ENCODE measurements at regions not wholly inside any gene's neighbourhood (a gene's known extent, or its start where the extent isn't known, plus 50 kb on each side); places are given as distances from the start of the nearest gene placed in this dataset.

DNA sequence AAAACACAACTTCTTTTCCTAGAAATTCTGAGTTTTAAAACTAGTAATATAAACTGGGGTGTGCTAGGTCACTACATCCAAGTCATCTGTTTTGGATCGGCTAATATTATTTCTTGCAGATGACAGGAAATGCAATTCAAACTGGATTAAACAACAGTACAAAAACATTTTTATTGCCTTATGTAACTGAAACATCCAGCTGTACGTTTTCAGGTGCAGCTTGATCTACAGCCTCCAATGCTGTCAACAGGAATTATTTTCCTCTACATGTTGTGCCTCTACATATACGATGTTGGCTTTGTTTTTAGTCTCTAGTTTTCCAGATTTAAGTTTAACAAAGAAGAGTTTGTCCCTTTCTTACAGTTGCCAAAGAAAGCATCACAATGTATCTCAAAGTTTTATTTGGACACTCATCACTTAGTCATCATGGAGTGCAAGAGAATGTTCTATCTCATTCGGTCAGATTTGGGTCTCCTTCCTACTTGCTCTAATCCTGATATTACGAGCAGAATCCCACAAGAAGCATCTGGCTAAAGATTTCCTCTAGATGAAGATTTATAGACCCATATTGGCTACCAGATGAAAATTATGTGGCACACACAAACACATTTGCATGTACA is 326.7 kb downstream of the SLC6A15 start:
- Histone ChIP-seq H3K4me3 (ENCODE audit: low read depth, low read length) (no peak overlapping the region), H3K27me3 (ENCODE audit: control insufficient read depth, insufficient read depth, low read length) (no peaks in the 10 kb centered on the region), H3K36me3 (ENCODE audit: control insufficient read depth, insufficient read depth, low read length) (no peaks in the 10 kb centered on the region)
- DNase-seq (ENCODE audit: low read depth), result no peak
- TF ChIP-seq, protein P1, sequence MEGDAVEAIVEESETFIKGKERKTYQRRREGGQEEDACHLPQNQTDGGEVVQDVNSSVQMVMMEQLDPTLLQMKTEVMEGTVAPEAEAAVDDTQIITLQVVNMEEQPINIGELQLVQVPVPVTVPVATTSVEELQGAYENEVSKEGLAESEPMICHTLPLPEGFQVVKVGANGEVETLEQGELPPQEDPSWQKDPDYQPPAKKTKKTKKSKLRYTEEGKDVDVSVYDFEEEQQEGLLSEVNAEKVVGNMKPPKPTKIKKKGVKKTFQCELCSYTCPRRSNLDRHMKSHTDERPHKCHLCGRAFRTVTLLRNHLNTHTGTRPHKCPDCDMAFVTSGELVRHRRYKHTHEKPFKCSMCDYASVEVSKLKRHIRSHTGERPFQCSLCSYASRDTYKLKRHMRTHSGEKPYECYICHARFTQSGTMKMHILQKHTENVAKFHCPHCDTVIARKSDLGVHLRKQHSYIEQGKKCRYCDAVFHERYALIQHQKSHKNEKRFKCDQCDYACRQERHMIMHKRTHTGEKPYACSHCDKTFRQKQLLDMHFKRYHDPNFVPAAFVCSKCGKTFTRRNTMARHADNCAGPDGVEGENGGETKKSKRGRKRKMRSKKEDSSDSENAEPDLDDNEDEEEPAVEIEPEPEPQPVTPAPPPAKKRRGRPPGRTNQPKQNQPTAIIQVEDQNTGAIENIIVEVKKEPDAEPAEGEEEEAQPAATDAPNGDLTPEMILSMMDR (IDR thresholded peaks at IDR 0.05; ENCODE audit: insufficient read depth, low read length, severe bottlenecking), result no peak
- FAIRE-seq, result peak; percentile 47

DNA sequence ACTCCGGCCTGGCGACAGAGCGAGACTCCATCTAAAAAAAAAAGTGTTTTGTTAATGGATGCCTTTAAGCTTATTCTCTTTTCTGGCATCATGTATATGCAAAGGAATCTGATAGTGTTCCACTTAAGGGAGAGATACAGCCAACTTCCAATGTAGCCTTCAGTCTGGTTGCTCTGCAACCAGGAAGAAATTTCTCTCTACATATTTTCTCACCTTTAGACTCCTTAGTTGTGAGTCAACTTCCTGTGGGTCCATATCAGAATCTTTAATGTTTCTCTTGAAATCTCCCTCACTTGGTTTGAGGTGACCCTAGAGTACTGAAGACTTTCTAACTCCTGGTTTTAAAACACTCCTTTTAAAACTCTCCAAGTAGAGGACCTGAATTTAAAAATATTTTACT is 340.4 kb downstream of the SLC6A15 start:
- FAIRE-seq (no peak), DNase-seq (ENCODE audit: low read depth) (peak; percentile 21)
- Histone ChIP-seq H3K36me3 (ENCODE audit: control insufficient read depth, insufficient read depth, low read length) (no peaks in the 10 kb centered on the region), H3K27me3 (ENCODE audit: control insufficient read depth, insufficient read depth, low read length) (no peaks in the 10 kb centered on the region), H3K4me3 (ENCODE audit: low read depth, low read length) (no peak overlapping the region)
- TF ChIP-seq, protein P1 (IDR thresholded peaks at IDR 0.05; ENCODE audit: insufficient read depth, low read length, severe bottlenecking), result no peak

DNA sequence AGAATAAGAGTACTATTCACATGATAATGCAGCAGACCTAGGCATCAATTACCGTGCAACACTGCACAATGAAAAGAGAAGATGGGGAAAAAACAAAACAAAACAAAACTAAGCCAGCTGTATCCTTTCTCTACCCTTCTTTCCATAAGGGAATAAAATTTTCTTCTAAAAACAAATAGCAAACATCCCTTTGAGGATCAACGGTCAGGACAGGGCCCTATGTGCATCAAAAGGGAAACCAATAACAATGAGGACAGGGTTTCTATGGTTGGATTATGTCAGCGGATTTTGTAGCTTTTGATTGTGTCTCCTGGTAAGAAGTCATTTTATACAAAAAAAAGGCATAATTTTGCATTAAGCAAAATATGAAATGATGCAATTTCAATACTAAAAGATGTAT is 350.3 kb downstream of the SLC6A15 start:
- TF ChIP-seq, protein P1 (IDR thresholded peaks at IDR 0.05; ENCODE audit: insufficient read depth, low read length, severe bottlenecking), result no peak
- Histone ChIP-seq H3K4me3 (ENCODE audit: low read depth, low read length) (no peak overlapping the region), H3K36me3 (ENCODE audit: control insufficient read depth, insufficient read depth, low read length) (no peaks in the 10 kb centered on the region), H3K27me3 (ENCODE audit: control insufficient read depth, insufficient read depth, low read length) (no peaks in the 10 kb centered on the region)
- no peak for DNase-seq (ENCODE audit: low read depth)
- no peak for FAIRE-seq

DNA sequence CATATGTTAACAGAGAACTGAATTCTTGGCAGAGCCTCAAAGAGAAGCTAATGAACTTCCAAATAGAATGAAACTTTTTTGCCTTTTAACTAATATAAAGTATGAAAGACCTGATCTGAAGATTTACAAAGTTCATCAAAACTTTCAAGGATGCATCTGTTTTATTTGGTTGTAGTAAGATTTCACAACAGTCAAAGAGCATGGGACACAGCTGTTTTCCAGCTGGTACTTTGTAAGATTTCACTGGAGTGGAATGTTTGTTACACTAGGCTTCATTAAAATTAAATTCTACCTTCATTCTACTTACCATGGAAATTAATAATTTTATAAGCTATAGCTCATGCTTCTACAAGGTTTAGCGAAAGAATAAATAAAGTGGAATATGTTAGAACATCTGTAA is 351.2 kb downstream of the SLC6A15 start:
- no peak for DNase-seq (ENCODE audit: low read depth)
- Histone ChIP-seq H3K4me3 (ENCODE audit: low read depth, low read length) (no peak overlapping the region), H3K36me3 (ENCODE audit: control insufficient read depth, insufficient read depth, low read length) (no peaks in the 10 kb centered on the region), H3K27me3 (ENCODE audit: control insufficient read depth, insufficient read depth, low read length) (no peaks in the 10 kb centered on the region)
- FAIRE-seq, result no peak
- TF ChIP-seq, protein P1 (IDR thresholded peaks at IDR 0.05; ENCODE audit: insufficient read depth, low read length, severe bottlenecking), result no peak

DNA sequence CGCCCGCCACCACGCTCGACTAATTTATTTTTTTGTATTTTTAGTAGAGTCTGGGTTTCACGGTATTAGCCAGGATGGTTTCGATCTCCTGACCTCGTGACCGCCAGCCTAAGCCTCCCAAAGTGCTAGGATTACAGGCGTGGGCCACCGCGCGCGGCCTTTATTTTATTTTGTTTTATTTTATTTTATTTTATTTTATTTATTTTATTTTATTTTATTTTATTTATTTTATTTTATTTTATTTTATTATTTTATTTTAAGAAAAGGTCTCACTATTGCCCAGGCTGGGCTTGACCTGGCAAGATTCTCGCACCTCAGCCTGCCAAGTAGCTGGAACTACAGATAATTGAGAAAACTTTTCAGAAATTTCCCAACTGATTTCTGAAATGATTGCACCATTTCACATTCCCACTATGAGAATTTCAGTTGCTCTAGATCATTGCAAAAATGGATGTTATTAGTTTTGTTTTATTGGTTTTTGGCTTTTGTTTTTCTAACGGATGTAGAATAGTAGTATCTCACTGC is 358.3 kb downstream of the SLC6A15 start:
- H3K4me3 ChIP-seq (ENCODE audit: low read depth, low read length), result no peak overlapping the region
- DNase-seq (ENCODE audit: low read depth) (no peak), FAIRE-seq (no peak)
- TF ChIP-seq, protein P1 (IDR thresholded peaks at IDR 0.05; ENCODE audit: insufficient read depth, low read length, severe bottlenecking), result no peak
- H3K27me3 ChIP-seq (ENCODE audit: control insufficient read depth, insufficient read depth, low read length), result no peaks in the 10 kb centered on the region
- no peaks in the 10 kb centered on the region for H3K36me3 ChIP-seq (ENCODE audit: control insufficient read depth, insufficient read depth, low read length)

All from bronchial epithelial cell (primary cell).